GM18520 (cell line): ENCODE measurements at regions not wholly inside any gene's neighbourhood (a gene's known extent, or its start where the extent isn't known, plus 50 kb on each side); places are given as distances from the start of the nearest gene placed in this dataset.
"Not testable (repeated sequence)": the region's sequence is repeated elsewhere in the genome, so short reads cannot be mapped to it uniquely, and the experiment has no call there.

Source experiments
- ATAC-seq: cut with Tn5 transposase; IDR thresholded peaks from one replicate; pipeline ENCODE4 v1.9.1; 2021; ENCODE audit not compliant: unreplicated experiment

DNA sequence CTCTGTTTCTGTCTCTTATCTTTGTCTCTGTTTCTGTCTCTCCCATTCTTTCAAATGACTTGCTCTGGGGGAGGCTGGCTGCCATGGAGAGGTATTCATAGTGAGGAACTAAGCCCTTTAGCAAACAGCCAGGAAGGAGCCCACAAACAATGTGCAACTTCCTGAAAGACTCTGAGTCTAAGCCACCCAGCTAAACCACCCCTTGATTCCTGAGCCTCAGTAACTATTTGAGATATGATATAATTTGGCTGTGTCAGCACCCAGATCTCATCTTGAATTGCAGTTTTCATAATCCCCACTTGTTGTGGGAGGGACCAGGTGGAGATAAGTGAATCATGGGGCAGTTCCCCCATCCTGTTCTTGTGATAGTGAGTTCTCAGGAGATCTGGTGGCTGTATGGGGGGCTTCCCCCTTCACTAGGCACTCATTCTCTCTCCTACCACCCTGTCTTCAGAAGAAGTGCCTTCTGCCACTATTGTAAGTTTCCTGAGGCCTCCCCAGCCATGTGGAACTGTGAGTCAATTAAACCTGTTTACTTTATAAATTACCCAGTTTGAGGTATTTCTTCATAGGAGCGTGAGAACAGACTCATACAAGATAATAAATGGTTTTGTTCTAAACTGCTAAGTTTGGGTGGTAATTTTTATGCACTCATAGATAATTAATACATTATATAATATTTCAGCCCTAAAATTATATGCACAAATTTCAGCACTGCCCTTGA lies 121.2 kb upstream of the FOXP2 start:
- no peak for ATAC-seq

DNA sequence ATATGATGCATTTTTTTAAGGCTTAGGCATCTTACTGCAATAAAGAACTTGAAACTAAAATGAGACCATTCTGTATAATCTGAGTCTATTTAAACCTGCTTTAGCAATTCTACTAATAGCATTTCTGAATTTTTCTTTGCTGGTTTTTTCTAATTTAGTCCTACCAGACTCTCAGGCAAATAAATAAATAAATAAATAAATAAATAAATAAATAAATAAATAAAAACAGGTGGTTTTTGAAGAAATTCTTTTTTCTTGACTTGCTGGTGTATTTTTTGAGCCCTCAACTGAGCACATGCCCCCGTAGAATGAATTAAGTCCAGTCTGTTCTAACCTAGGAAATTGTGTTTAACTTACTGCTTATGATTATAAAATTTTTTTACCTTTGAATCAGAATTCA lies 134.7 kb upstream of the FOXP2 start:
- no peak for ATAC-seq

DNA sequence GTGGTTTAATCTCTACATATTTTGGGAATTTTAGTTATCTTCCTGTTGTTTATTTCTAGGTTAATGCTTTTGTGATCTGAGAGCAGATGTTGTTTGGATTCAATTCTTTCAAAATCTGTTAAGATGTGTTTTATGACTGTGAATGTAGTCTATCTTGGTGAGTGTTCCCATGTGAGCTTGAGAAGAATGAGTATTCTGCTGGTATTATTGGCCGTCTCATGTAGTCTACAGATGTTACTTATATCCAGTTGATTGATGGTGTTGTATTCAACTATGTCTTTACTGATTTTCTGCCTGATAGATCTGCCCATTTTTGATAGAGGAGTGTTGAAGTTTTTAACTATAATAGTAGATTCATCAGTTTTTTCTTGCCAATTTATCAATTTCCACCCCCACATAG lies 141.4 kb upstream of the FOXP2 start:
- no peak for ATAC-seq

DNA sequence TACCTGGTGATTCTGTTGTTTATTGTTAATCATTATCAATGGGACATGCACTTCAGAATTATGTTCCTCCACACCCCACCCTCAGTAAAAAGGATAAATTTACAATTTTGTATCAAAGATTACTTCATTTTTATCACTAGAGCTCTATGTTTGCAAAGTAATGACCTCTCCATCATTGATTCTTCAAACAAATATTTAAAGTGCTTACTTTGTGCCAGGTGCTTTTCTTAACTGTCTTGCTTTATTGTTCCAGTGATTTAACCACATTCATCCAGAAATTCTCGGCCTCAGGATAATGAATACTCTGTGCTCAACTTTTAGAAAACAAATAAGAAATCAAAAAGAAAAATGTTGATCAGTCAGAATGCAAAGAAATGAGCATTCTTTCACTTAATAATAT lies 144.9 kb upstream of the FOXP2 start:
- no peak for ATAC-seq

DNA sequence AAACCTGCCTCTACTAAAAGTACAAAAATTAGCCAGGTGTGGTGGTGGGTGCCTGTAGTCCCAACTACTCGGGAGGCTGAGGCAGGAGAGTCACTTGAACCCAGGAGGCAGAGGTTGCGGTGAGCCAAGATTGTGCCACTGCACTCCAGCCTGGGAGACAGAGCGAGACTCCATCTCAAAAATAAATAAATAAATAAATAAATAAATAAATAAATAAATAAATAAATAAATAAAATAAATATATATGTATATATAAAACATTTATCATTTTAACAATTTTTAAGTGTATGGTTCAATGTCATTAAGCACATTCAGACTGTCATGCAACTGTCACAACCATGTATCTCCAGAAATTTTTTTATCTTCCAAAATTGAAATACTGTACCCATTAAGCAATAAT lies 147.1 kb upstream of the FOXP2 start:
- ATAC-seq: not testable (repeated sequence)

DNA sequence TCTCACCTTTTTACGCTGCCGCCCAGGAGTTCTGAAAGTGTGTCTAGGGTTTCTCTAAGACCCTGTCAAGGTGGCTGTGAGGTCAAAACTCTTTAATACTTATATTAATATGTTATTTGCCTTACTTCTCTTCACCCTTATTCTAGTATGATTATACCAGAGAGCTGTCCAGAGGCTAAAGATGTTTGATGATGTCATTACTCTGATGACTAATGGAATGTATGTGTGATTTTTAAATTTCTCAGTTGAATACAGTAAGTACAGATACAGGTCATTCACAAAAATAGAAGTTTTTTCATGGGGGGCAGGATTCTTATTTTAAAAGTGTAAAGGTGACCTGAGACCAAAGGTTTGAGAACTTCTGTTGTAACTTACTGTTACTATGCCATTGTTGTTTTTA lies 150.6 kb upstream of the FOXP2 start:
- ATAC-seq: no peak

DNA sequence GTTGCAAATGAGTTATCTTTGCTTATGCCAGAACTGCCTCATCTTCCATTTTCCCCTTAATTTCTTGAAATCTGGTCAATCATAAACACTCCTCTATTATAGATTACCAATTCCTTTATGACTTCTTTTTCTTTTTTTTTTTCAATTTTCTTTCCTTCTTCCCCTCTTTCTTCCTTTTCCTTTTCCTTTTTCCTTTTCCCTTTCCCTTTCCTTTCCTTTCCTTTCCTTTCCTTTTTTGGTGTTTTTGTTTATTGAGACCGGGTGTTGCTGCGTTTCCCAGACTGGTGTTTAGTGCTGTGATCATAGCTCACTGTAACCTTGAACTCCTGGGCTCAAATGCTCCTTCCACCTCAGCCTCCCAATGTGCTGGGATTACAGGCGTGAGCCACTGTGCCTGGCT lies 151.4 kb upstream of the FOXP2 start:
- ATAC-seq: no peak

DNA sequence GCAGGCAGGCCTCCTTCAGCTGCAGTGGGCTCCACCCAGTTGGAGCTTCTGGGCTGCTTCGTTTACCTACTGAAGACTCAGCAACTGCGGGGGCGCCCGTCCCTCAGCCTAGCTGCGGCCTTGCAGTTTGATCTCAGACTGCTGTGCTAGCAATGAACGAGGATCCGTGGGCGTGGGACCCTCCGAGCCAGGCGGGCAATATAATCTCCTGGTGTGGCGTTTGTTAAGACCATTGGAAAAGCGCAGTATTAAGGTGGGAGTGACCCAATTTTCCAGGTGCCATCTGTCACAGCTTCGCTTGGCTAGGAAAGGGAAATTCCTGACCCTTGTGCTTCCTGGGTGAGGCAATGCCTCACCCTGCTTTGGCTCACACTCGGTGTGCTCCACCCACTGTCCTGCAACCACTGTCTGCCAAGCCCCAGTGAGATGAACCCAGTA lies 159.2 kb upstream of the FOXP2 start:
- ATAC-seq: no peak

DNA sequence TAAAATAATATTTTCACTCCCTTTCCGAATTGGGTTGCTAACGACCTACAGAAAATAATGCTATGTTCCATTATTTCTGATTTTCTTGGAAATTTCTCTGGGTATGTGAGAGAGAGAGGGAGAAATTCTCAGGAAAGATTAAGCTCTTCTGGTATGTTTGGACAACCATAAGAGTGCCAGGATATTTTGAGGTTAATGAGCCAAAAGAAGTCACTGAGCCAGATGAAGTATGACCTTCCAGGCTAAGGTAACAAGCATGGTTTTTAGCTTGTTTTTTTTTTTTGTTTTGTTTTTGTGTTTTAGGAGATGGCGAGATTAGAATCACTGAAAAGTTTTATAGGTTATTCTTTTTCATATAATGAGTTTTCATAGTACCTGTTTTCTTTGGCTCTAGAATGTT lies 171.0 kb upstream of the FOXP2 start:
- ATAC-seq: no peak

DNA sequence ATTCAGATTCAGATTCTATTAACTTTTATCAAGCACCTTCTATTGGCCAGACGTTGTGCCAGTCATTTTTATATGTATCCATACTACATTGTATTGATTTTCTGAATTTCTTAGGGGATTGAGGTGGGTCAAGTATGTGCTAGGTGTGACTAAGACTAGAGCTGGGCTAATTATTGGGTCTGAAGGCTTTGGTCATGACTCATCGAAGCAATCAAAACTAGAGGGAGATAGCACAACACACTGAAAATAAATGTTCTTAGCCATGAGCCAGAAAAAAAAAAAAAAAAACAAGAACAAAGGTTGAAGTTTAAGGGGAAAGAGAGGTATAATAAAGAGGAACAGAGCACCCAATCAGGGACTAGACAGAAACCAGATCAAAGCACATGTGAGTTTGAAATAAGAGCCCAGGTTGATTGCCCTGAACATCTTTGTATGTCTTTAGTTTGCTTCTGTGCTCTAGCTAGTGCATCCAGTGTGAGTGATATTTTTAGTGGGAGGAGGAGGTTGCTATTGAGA lies 171.6 kb upstream of the FOXP2 start:
- no peak for ATAC-seq

DNA sequence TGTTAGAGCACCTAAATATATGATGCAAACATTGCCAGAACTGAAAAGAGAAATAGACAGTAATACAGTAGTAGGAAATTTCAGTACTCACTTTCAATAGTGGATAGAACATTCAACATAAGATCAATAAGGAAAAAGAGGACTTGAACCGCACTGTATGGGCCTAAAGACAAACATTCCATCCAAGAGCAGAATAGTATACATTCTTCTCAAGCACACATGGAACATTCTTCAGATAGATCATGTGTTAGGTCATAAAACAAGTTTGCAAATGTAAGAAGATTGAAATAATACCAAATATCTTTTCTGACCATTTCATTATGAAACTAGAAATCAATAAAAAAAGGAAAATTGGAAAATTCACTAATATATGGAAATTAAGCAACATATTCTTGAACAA lies 185.4 kb upstream of the FOXP2 start:
- ATAC-seq: no peak

DNA sequence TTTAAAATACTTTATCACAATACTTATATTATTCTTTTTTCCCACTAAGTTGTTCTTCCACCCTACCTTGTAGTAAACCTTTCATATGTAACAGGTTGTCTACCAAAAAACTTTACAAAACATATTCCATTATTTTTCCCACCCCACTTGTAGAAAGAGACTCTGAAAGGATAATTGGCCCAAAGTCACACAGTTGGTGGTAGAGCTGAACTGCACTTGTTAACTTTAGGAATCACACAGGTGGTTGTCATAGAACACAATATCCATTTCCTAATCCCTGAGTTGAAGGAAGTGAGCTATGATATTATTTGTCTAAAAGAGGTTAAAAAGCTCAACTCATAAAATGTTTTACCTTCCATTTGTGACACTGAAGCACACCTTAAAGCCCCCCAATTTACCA lies 188.8 kb upstream of the FOXP2 start:
- ATAC-seq: no peak

DNA sequence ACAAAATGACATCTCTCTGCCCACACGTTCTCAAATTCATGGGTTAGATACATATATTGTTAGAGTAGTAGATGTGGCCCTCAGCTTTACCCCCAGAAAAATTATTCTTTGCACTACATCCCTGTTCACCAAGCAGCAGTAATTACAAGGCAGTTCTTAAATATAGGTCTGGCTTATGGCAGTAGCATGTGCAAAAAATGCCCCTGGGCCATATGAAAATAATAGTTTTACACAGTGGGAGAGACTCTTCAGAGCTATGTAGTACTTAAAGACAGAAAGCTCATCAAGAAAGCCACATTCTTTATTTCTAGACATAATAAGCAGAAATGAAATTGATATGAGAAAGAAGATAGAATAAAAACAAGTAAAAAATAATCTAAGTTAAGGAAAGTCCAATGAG lies 196.3 kb upstream of the FOXP2 start:
- ATAC-seq: no peak

DNA sequence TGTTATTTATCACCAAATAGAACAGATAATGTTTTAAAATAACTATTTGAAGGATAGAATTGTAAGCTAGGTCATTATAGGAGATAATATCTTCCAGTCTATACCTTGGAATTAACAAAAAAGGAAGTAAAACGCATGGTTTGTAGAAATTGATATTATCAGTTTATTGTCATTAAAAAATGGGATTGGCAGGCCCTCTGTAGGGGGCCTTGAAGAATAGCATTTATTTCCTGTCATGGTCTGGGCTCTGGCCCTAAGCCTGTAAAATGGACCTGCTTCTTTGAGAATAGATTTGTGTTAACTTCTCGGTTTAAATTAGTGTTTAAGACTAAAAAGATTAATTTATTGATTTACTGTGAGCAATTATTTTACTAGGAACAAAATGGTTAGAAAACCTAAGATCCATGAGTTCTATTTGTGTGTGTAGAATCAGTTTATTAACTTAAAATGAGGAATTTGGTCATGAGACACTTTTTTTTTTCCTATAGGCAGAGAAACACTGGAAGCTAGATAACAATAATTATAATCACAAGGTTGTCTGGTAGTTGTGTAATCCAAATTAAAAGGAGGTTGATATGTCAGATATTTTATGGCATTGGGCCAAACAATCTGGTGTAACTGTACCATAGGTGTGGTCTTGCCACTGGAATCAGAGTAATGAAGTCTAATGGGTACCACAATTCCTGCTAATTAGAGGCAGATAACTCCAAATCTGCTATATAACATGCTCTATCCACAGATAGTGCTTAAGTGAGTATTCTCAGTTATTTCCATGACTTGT lies 197.4 kb upstream of the FOXP2 start:
- ATAC-seq: no peak

DNA sequence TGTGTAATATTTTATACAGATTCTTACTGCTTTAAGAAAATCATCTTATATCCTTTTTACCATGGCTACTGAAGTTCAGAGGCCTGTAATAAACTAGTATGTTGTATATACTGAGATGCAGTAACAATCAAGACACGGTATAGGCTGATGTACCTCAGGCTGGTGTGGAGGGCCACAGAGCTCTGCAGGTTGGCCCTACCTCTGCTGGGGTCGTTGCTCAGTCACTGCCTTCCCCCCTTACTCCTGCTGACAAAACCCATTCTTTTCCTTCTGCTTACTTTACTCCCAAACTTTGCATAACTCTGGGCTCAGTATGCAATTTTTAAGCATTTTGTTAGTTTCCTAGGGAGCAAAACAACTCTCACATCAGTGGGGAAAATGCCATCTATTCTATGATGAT lies 200.1 kb upstream of the FOXP2 start:
- no peak for ATAC-seq

DNA sequence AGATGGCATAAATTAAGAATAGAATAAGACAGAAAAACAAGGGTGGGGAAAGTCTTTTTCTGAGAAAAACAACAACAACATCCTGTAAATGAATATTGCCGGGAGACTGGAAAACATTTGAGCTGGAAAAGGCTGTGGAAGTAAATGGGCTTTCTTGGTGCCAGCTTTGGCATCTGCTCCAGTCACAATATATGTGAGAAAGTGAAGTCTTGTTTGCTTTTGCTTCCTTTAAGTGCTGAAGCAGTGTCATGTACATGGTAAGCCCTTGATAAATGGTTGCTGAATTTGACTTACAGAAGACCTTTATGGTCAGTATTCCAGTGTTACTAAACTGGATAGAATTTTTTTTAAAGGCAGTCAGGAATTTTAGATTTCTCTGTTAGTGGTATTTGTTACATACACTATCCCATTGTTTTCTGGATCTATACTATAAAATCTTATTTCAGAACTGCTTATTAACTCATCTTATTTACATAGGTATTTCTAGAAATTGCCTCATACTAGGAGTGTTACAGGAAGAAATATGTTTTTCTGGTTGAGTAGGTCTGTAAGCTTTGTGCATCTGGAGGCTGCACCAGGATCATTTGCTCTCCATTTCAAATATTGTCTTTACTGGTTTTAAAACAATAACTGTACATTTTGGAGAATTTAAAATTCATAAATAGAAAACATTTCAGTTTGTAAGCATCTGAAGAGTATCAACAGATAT lies 201.7 kb upstream of the FOXP2 start:
- ATAC-seq: no peak

DNA sequence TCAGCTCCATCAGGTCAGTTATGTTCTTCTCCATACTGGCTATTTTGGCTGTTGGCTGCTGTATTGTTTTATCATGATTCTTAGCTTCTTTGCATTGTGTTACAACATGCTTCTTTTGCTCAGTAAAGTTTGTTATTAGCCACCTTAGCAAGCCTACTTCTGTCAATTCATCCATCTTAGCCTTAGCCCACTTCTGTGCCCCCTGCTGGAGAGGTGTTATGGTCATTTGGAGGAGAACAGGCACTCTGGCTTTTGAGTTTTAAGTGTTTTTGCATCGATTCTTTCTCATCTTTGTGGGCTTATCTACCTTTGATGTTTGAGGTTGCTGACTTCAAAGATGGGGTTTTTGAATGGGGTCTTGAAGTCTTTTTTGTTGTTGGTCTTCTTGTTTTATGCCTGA lies 204.6 kb upstream of the FOXP2 start:
- ATAC-seq: no peak

DNA sequence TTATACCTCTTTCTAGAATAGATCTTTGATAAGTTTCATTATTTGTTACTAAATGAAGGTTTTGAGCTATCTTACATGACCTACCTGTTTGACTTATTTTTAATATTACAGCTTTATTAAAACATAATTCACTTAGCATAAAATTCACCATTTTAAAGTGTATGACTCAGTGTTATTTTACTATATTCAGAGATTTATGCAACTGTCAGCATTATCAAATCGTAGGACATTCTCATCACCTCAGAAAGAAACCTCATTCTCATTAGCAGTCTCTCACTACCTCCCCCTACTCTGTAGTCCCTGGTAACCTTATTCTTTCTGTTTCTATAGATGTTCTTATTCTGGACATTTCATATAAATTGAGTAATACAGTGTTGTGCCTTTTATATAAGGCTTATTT lies 207.9 kb upstream of the FOXP2 start:
- no peak for ATAC-seq

DNA sequence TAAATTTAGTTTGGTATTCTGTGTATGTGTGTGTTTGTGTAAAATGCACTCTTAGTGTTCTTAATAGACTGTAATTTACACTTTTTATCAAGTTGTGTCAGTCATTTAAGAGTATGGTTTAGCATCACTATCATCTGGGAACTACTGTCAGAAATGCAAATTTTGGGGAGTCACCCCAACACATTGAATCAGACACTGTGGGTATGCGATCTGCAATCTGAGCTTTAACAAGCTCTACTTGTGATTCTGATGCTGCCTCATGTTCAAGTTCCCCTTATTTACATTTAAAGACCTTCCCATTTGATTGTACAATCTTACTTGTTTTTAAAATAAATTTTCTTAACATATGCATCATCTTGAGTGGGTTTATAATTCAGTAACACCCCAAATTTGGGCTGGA lies 218.1 kb upstream of the FOXP2 start:
- ATAC-seq: no peak

DNA sequence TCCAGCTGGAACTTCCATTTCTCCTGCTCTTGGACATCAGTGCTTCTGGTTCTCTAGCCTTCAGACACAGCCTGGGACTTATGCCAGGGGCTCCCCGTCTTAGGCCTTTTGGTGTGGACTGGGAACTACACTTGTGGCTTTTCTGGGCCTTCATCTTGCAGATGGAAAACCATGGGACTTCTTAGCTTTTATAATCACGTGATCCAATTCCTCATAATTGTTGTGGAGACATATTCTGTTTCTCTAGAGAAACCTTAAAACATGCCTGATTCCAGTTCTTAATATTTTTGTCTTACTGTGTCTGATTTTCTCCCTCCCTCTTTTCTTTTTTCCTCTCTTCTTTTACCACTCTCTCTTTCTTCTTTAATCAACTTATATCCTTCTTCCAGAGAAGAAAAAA lies 224.2 kb upstream of the FOXP2 start:
- ATAC-seq: no peak

DNA sequence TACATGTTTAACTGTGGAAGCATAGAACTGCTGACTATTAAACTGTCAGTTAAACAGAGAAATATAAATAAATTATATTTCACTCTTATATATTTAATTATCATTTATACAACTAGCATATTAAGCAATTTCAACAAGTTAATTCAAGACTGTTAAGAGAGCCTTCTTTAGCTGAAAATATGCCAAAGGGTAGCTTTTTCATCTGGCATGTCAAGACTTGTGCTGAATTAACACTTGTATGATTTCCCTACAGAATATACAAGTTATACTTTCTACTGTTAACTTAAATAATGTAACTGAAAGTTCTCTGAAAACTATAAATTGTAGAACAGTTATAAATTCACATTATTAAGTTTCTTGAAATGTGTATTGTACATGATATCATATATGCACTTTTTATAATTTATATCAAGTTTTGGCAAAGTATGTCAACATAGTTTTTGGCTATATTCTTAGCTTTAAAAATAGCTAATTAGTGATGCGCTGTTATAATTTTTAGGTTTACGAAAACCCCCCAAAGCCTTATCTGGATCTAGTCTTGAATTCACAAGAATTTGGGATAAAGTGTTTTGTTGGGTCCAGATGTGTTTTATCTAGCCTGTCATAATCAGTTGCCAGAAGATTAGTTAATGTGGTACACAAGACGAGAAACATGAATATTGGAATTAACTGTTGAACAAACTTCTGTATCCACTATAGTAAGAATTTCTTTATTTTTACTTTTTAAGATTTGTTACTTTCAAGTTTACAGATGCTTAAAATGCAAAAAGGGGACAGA lies 231.1 kb upstream of the FOXP2 start:
- ATAC-seq: no peak
